ENCODE measurements at regions not wholly inside any gene's neighbourhood (a gene's known extent, or its start where the extent isn't known, plus 50 kb on each side); places are given as distances from the start of the nearest gene placed in this dataset.

- no peak for DNase-seq (ENCODE audit: low read depth)
- H3K4me3 ChIP-seq (ENCODE audit: low read depth, low read length), result no peak overlapping the region
- no peak for TF ChIP-seq CTCF (IDR thresholded peaks at IDR 0.05; ENCODE audit: insufficient read depth, low read length)
These were observed 72.1 kb upstream of the ITGA11 start for GRCh38 chr15:68503791-68504680.

GRCh38 chr15:68504681-68505170 lies 72.8 kb upstream of the ITGA11 start:
- no peak for DNase-seq (ENCODE audit: low read depth)

GRCh38 chr15:68506071-68506470 lies 72.7 kb upstream of the CORO2B start:
- TF ChIP-seq CTCF (IDR thresholded peaks at IDR 0.05; ENCODE audit: insufficient read depth, low read length), result no peak
- DNase-seq (ENCODE audit: low read depth), result no peak
- H3K4me3 ChIP-seq (ENCODE audit: low read depth, low read length), result no peak overlapping the region

More at GRCh38 chr15:68504681-68505170, 72.8 kb upstream of the ITGA11 start:
- TF ChIP-seq CTCF (IDR thresholded peaks at IDR 0.05; ENCODE audit: insufficient read depth, low read length), result no peak
- H3K4me3 ChIP-seq (ENCODE audit: low read depth, low read length), result no peak overlapping the region

- no peak for DNase-seq (ENCODE audit: low read depth)
- TF ChIP-seq CTCF (IDR thresholded peaks at IDR 0.05; ENCODE audit: insufficient read depth, low read length), result no peak
- no peak overlapping the region for H3K4me3 ChIP-seq (ENCODE audit: low read depth, low read length)
These were observed 71.3 kb upstream of the CORO2B start for GRCh38 chr15:68507447-68507846.

- TF ChIP-seq CTCF (IDR thresholded peaks at IDR 0.05; ENCODE audit: insufficient read depth, low read length), result no peak
- DNase-seq (ENCODE audit: low read depth), result no peak
- no peak overlapping the region for H3K4me3 ChIP-seq (ENCODE audit: low read depth, low read length)
These were observed 70.2 kb upstream of the CORO2B start for GRCh38 chr15:68508485-68509189.

GRCh38 chr15:68510558-68510957 lies 68.2 kb upstream of the CORO2B start:
- H3K4me3 ChIP-seq (ENCODE audit: low read depth, low read length), result no peak overlapping the region
- no peak for DNase-seq (ENCODE audit: low read depth)
- no peak for TF ChIP-seq CTCF (IDR thresholded peaks at IDR 0.05; ENCODE audit: insufficient read depth, low read length)

All from fibroblast of the aortic adventitia (primary cell).